ENCODE measurements at regions not wholly inside any gene's neighbourhood (a gene's known extent, or its start where the extent isn't known, plus 50 kb on each side); places are given as distances from the start of the nearest gene placed in this dataset.

- H2AFZ ChIP-seq = no peak overlapping the region
- H3K4me2 ChIP-seq = no peak overlapping the region
- no peak for TF ChIP-seq CTCF (IDR thresholded peaks at IDR 0.05; ENCODE audit: poor library complexity)
- TF ChIP-seq EZH2 (IDR thresholded peaks at IDR 0.05; ENCODE audit: borderline replicate concordance) = no peak
- TF ChIP-seq EZH2phosphoT487 (IDR thresholded peaks at IDR 0.05; ENCODE audit: low read depth, severe bottlenecking, unreplicated experiment) = no peak
These were observed 580.4 kb upstream of the ADGRL3 start for GRCh38 chr4:60619531-60620305.

GRCh38 chr4:60637976-60638375 lies 562.1 kb upstream of the ADGRL3 start:
- no peaks in the 10 kb centered on the region for H3K36me3 ChIP-seq (replicated peaks; ENCODE audit: insufficient read depth, low read depth)
- H3K27me3 ChIP-seq = no peaks in the 10 kb centered on the region
- no peaks in the 10 kb centered on the region for H4K20me1 ChIP-seq (ENCODE audit: insufficient read depth, poor library complexity, severe bottlenecking)
- H3K4me2 ChIP-seq = no peak overlapping the region
- H3K27ac ChIP-seq = no peak overlapping the region
- H2AFZ ChIP-seq = no peak overlapping the region
- H3K9me2 ChIP-seq (replicated peaks; ENCODE audit: insufficient read depth) = no peaks in the 10 kb centered on the region
- H3K79me2 ChIP-seq = no peaks in the 10 kb centered on the region
- no peaks in the 10 kb centered on the region for H3K4me1 ChIP-seq (ENCODE audit: insufficient read depth)
- no peak for DNase-seq (ENCODE audit: low spot score)
- H3K9me3 ChIP-seq (ENCODE audit: low read depth) = no peaks in the 10 kb centered on the region
- TF ChIP-seq EZH2 (IDR thresholded peaks at IDR 0.05; ENCODE audit: borderline replicate concordance) (no peak), CTCF (IDR thresholded peaks at IDR 0.05; ENCODE audit: poor library complexity) (no peak), EZH2phosphoT487 (IDR thresholded peaks at IDR 0.05; ENCODE audit: low read depth, severe bottlenecking, unreplicated experiment) (no peak)
- WGBS (ENCODE audit: low lambda C conversion rate, missing lambda C conversion rate) = 89% methylated on average over 2 of the region's 2 CpGs
- H3K4me3 ChIP-seq = no peak overlapping the region

More at GRCh38 chr4:60619531-60620305, 580.4 kb upstream of the ADGRL3 start:
- no peak overlapping the region for H3K4me3 ChIP-seq
- no peaks in the 10 kb centered on the region for H3K4me1 ChIP-seq (ENCODE audit: insufficient read depth)
- DNase-seq (ENCODE audit: low spot score) = no peak
- no peak overlapping the region for H3K27ac ChIP-seq
- H3K27me3 ChIP-seq = no peaks in the 10 kb centered on the region
- H3K79me2 ChIP-seq = no peaks in the 10 kb centered on the region
- no peaks in the 10 kb centered on the region for H4K20me1 ChIP-seq (ENCODE audit: insufficient read depth, poor library complexity, severe bottlenecking)
- H3K36me3 ChIP-seq (replicated peaks; ENCODE audit: insufficient read depth, low read depth) = no peaks in the 10 kb centered on the region
- H3K9me3 ChIP-seq (ENCODE audit: low read depth) = no peaks in the 10 kb centered on the region
- 62% methylated on average over 2 of the region's 2 CpGs for WGBS (ENCODE audit: low lambda C conversion rate, missing lambda C conversion rate)
- H3K9me2 ChIP-seq (replicated peaks; ENCODE audit: insufficient read depth) = no peaks in the 10 kb centered on the region

- no peaks in the 10 kb centered on the region for H4K20me1 ChIP-seq (ENCODE audit: insufficient read depth, poor library complexity, severe bottlenecking)
- TF ChIP-seq EZH2phosphoT487 (IDR thresholded peaks at IDR 0.05; ENCODE audit: low read depth, severe bottlenecking, unreplicated experiment) = no peak
- TF ChIP-seq CTCF (IDR thresholded peaks at IDR 0.05; ENCODE audit: poor library complexity) = no peak
- no peak for TF ChIP-seq EZH2 (IDR thresholded peaks at IDR 0.05; ENCODE audit: borderline replicate concordance)
- H3K9me3 ChIP-seq (ENCODE audit: low read depth) = no peaks in the 10 kb centered on the region
- no peaks in the 10 kb centered on the region for H3K4me1 ChIP-seq (ENCODE audit: insufficient read depth)
- H3K4me3 ChIP-seq = no peak overlapping the region
- no peaks in the 10 kb centered on the region for H3K27me3 ChIP-seq
- H3K27ac ChIP-seq = no peak overlapping the region
- H3K79me2 ChIP-seq = no peaks in the 10 kb centered on the region
- H2AFZ ChIP-seq = no peak overlapping the region
- no peaks in the 10 kb centered on the region for H3K9me2 ChIP-seq (replicated peaks; ENCODE audit: insufficient read depth)
- DNase-seq (ENCODE audit: low spot score) = no peak
- H3K36me3 ChIP-seq (replicated peaks; ENCODE audit: insufficient read depth, low read depth) = no peaks in the 10 kb centered on the region
- 82% methylated on average over 2 of the region's 2 CpGs for WGBS (ENCODE audit: low lambda C conversion rate, missing lambda C conversion rate)
- H3K4me2 ChIP-seq = no peak overlapping the region
These were observed 551.4 kb upstream of the ADGRL3 start for GRCh38 chr4:60648774-60649173.

All from hepatocyte (in vitro differentiated cells).